ENCODE measurements at regions not wholly inside any gene's neighbourhood (a gene's known extent, or its start where the extent isn't known, plus 50 kb on each side); places are given as distances from the start of the nearest gene placed in this dataset.

- TF ChIP-seq POLR2AphosphoS5 (IDR thresholded peaks at IDR 0.05), result no peak
- TF ChIP-seq CTCF (IDR thresholded peaks at IDR 0.05), result no peak
- no peak for TF ChIP-seq EP300 (IDR thresholded peaks at IDR 0.05)
- TF ChIP-seq POLR2A (IDR thresholded peaks at IDR 0.05), result no peak
- Histone ChIP-seq H3K36me3 (no peaks in the 10 kb centered on the region), H3K27ac (no peak overlapping the region), H3K4me1 (no peaks in the 10 kb centered on the region), H3K27me3 (no peaks in the 10 kb centered on the region), H3K9me3 (no peaks in the 10 kb centered on the region), H3K4me3 (no peak overlapping the region)
- DNase-seq (no peak), ATAC-seq (ENCODE audit: low FRiP score in 2 of 2) (no peak)
Observed at GRCh38 chr7:10560497-10560896, 413.2 kb upstream of the PHF14 start.

GRCh38 chr7:10568891-10569290, 404.8 kb upstream of the PHF14 start:
- DNase-seq (no peak), ATAC-seq (ENCODE audit: low FRiP score in 2 of 2) (no peak)
- H3K4me1 ChIP-seq, result no peaks in the 10 kb centered on the region
- H3K27ac ChIP-seq, result no peak overlapping the region
- H3K27me3 ChIP-seq, result no peaks in the 10 kb centered on the region
- TF ChIP-seq CTCF (IDR thresholded peaks at IDR 0.05) (no peak), EP300 (IDR thresholded peaks at IDR 0.05) (no peak), POLR2A (IDR thresholded peaks at IDR 0.05) (no peak)
- H3K36me3 ChIP-seq, result no peaks in the 10 kb centered on the region
- no peaks in the 10 kb centered on the region for H3K9me3 ChIP-seq
- H3K4me3 ChIP-seq, result no peak overlapping the region

GRCh38 chr7:10571759-10572158, 401.9 kb upstream of the PHF14 start:
- WGBS, 2 donors, result 9 to 12% methylated on average over 1 of the region's 1 CpG
- no peak for DNase-seq
- no peaks in the 10 kb centered on the region for H3K27me3 ChIP-seq
- no peak for TF ChIP-seq EP300 (IDR thresholded peaks at IDR 0.05)
- TF ChIP-seq POLR2AphosphoS5 (IDR thresholded peaks at IDR 0.05), result no peak
- no peak for TF ChIP-seq POLR2A (IDR thresholded peaks at IDR 0.05)
- H3K4me3 ChIP-seq, result no peak overlapping the region
- no peaks in the 10 kb centered on the region for H3K4me1 ChIP-seq
- ATAC-seq (ENCODE audit: low FRiP score in 2 of 2), result no peak
- no peaks in the 10 kb centered on the region for H3K9me3 ChIP-seq
- no peaks in the 10 kb centered on the region for H3K36me3 ChIP-seq
- H3K27ac ChIP-seq, result no peak overlapping the region

GRCh38 chr7:10577866-10578374, 395.8 kb upstream of the PHF14 start:
- TF ChIP-seq POLR2AphosphoS5 (IDR thresholded peaks at IDR 0.05) (no peak), CTCF (IDR thresholded peaks at IDR 0.05) (no peak), EP300 (IDR thresholded peaks at IDR 0.05) (no peak), POLR2A (IDR thresholded peaks at IDR 0.05) (no peak)
- Histone ChIP-seq H3K9me3 (no peaks in the 10 kb centered on the region), H3K27me3 (no peaks in the 10 kb centered on the region), H3K4me1 (no peaks in the 10 kb centered on the region), H3K4me3 (no peak overlapping the region), H3K36me3 (no peaks in the 10 kb centered on the region), H3K27ac (no peak overlapping the region)
- 92 to 94% methylated on average over 3 of the region's 3 CpGs for WGBS, 2 donors
- DNase-seq, result no peak
- no peak for ATAC-seq (ENCODE audit: low FRiP score in 2 of 2)

GRCh38 chr7:10579561-10579960, 394.1 kb upstream of the PHF14 start:
- Histone ChIP-seq H3K4me1 (no peaks in the 10 kb centered on the region), H3K4me3 (no peak overlapping the region), H3K27ac (no peak overlapping the region), H3K9me3 (no peaks in the 10 kb centered on the region), H3K36me3 (no peaks in the 10 kb centered on the region), H3K27me3 (no peaks in the 10 kb centered on the region)
- no peak for TF ChIP-seq POLR2A (IDR thresholded peaks at IDR 0.05)
- no peak for TF ChIP-seq CTCF (IDR thresholded peaks at IDR 0.05)
- no peak for TF ChIP-seq POLR2AphosphoS5 (IDR thresholded peaks at IDR 0.05)
- TF ChIP-seq EP300 (IDR thresholded peaks at IDR 0.05), result no peak
- WGBS, 2 donors, result 75% methylated on average over 3 of the region's 3 CpGs
- ATAC-seq (ENCODE audit: low FRiP score in 2 of 2), result no peak
- DNase-seq, result no peak

Data from upper lobe of left lung (tissue), 6 donors.